Bronchial epithelial cell (primary cell): ENCODE measurements at regions not wholly inside any gene's neighbourhood (a gene's known extent, or its start where the extent isn't known, plus 50 kb on each side); places are given as distances from the start of the nearest gene placed in this dataset.
"Not testable (repeated sequence)": the region's sequence is repeated elsewhere in the genome, so short reads cannot be mapped to it uniquely, and the experiment has no call there.

Experiments used
- DNase-seq: peaks from one replicate; pipeline ENCODE4 v3.0.0-alpha.2; 2010; ENCODE audit warnings: low read depth
- FAIRE-seq: peaks from 2 replicates; lab custom pipeline; 2011; peaks lifted over from hg19 to GRCh38; lab: Jason Lieb, UNC
- H3K27me3 ChIP-seq: 2 replicates; pipeline ENCODE4 v1.5.1; 2011; ENCODE audit warnings: low read length; ENCODE audit not compliant: control insufficient read depth, insufficient read depth
- H3K36me3 ChIP-seq: 2 replicates; pipeline ENCODE4 v1.5.1; 2011; ENCODE audit warnings: low read length; ENCODE audit not compliant: control insufficient read depth, insufficient read depth
- H3K4me3 ChIP-seq: 2 replicates; pipeline ENCODE4 v1.5.1; 2011; ENCODE audit warnings: mild to moderate bottlenecking, low read depth, low read length, control low read depth
- TF ChIP-seq, protein P1 (sequence below): IDR thresholded peaks from 2 replicates; pipeline ENCODE4 v1.5.1; 2011; ENCODE audit warnings: mild to moderate bottlenecking, moderate library complexity, low read length, control low read depth, inconsistent platforms; ENCODE audit not compliant: insufficient read depth, severe bottlenecking

DNA sequence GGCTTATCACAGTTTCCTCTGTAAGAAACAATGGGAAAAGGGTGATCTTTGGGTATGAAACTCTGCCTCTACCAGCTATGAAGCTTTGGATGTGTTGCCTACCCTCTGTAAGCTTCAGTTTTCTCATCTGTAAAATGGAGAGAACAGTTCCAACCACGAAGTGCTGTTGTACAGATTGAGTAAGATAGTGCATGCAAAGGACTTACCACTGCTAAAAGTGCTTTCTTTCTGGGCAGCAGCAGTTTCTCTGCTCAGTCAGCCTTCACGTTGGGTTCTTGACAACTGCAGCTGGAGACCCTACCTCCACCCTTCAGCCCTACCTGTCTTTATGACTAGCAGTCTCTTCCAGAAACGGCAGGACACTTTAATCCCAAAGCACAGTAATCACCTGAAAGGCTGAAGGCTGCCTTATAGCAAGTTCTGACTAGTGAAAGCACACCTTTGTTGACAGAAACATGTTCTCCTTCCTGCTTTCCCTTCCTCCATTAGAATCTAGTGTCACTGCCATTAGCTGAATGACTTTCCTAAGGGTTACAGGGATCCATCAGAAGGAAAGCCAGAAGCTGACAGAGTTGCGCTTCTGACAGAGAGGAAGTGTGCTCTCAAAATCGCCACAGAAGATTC is 91.4 kb downstream of the RPL27A start:
- TF ChIP-seq, protein P1, sequence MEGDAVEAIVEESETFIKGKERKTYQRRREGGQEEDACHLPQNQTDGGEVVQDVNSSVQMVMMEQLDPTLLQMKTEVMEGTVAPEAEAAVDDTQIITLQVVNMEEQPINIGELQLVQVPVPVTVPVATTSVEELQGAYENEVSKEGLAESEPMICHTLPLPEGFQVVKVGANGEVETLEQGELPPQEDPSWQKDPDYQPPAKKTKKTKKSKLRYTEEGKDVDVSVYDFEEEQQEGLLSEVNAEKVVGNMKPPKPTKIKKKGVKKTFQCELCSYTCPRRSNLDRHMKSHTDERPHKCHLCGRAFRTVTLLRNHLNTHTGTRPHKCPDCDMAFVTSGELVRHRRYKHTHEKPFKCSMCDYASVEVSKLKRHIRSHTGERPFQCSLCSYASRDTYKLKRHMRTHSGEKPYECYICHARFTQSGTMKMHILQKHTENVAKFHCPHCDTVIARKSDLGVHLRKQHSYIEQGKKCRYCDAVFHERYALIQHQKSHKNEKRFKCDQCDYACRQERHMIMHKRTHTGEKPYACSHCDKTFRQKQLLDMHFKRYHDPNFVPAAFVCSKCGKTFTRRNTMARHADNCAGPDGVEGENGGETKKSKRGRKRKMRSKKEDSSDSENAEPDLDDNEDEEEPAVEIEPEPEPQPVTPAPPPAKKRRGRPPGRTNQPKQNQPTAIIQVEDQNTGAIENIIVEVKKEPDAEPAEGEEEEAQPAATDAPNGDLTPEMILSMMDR: no peak
- Histone ChIP-seq H3K4me3 (peak overlapping the region; percentile 17), H3K36me3 (no peaks in the 10 kb centered on the region), H3K27me3 (no peaks in the 10 kb centered on the region)
- peak; percentile 18 for FAIRE-seq
- DNase-seq: peak; percentile 89

DNA sequence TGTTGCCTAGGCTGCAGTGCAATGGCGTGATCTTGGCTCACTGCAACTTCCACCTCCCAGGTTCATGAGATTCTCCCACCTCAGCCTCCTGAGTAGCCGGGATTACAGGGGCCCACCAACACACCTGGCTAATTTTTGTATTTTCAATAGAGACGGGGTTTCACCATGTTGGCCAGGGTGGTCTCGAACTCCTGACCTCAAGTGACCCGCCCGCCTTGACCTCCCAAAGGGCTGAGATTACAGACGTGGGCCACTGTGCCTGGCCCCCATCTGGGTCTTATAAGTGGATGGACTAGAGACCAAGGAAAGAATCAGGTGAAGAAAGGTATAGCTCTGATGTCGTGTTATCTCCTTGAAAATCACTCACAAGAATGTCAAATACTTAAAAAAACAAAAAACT is 92.3 kb downstream of the RPL27A start:
- not testable (repeated sequence) for H3K27me3 ChIP-seq, DNase-seq, FAIRE-seq, H3K36me3 ChIP-seq, H3K4me3 ChIP-seq

DNA sequence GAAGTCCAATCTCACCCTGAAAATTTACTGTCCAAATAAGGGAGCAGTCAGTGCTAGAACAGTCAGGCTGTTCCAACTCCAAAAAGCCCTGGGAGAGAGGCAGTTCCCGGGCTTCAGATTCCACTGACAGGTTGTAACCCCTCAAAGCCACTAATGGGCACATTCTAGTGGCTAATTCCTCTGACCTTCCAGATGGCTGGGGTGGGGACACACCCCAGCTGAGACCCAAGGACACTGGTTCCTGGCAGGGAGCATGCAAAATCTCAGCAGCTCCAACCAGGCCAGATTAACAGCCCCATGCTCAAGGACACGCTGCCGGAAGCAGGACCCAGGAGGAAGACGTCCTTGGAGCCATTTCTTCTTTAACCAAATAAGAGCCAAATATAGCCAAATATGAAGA is 92.7 kb downstream of the RPL27A start:
- FAIRE-seq (peak; percentile 66), DNase-seq (no peak)
- no peaks in the 10 kb centered on the region for H3K27me3 ChIP-seq
- peaks cover 1% of the 10 kb centered on the region for H3K36me3 ChIP-seq
- H3K4me3 ChIP-seq: no peak overlapping the region
- TF ChIP-seq, protein P1: no peak

DNA sequence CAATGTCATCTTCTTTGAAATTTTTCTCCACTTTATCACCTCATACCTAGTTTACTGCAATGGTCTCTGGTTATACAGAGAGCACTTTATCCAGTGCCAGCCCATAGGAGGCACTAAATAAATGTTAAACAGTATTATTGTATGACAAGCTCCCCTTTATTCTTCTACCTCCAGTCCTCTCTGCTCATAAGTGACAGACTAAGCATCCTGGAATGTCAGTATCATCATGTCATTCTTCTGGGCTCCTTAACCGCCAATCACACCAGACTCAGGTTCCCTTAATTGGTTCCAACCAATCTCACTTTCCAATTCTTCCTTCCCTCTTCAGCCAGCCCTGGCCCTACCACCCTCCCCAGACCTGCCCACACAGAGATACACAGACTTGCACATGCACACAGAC is 93.1 kb downstream of the RPL27A start:
- TF ChIP-seq, protein P1: no peak
- no peak for DNase-seq
- no peaks in the 10 kb centered on the region for H3K27me3 ChIP-seq
- H3K36me3 ChIP-seq: peaks cover 1% of the 10 kb centered on the region
- H3K4me3 ChIP-seq: no peak overlapping the region
- FAIRE-seq: no peak

DNA sequence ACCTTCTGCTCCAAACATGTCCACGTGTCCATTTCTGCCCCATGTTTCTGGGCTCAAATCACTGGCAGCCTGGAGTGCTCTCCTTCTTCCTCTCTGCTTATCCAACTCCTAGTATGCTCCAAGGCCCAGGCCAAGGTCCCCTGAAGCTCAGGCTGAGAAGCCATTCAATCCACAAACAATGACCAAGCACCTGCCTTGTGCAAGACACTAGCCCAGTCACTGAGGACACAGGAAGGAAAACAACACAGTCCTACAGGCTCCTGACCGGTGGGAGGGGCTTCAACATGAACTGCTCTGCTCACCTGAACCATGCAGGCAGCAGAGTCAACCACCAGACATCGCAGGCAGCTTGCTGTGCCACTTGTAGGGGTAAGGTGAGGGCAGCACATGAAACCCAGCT is 93.6 kb downstream of the RPL27A start:
- FAIRE-seq: no peak
- Histone ChIP-seq H3K27me3 (no peaks in the 10 kb centered on the region), H3K36me3 (peaks cover 1% of the 10 kb centered on the region), H3K4me3 (no peak overlapping the region)
- DNase-seq: no peak
- TF ChIP-seq, protein P1: no peak

DNA sequence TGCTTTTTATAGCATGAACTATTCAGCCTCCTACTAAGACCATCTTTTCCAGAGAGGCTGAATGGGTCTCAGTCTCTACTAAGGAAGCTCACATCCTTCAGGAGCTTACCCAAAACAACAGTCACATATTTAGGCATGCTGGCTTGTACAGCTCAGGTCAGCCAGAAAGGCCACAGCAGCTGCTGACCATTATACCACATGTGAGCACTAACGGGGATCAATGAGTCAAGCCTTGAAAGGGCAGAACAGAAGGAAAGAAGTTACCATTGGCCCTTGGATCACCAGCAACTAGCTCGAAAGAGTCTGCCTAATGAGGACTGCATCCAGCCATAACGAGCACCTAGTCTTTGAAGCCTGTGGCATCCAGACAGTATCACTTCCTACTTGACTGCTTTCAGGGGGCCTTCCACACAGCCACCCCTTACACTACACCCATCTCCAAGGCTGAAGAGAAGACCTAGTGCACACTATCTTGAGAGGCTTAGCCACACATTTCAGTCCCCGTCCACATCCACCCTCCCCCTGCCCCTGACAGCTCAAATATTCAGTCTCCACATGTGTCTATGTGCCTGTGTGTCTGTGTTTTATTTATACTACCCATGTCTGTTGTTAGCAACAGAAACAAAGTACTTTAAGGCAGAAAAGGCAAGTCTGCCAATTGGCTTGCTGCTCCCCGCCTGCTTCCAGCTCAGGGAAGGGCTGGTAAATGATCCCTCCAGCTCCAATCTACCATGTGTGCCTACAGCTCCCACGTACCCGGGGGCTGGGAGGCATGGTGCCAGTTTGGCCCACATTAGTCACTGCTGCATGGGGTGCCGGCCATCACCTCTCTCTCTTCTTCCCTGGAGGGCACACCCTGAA is 95.5 kb downstream of the RPL27A start:
- TF ChIP-seq, protein P1: no peak
- DNase-seq (peak; percentile 50), FAIRE-seq (peak; percentile 90)
- Histone ChIP-seq H3K36me3 (peaks cover 1% of the 10 kb centered on the region), H3K4me3 (no peak overlapping the region), H3K27me3 (no peaks in the 10 kb centered on the region)
